ENCODE measurements at regions not wholly inside any gene's neighbourhood (a gene's known extent, or its start where the extent isn't known, plus 50 kb on each side); places are given as distances from the start of the nearest gene placed in this dataset.

DNA sequence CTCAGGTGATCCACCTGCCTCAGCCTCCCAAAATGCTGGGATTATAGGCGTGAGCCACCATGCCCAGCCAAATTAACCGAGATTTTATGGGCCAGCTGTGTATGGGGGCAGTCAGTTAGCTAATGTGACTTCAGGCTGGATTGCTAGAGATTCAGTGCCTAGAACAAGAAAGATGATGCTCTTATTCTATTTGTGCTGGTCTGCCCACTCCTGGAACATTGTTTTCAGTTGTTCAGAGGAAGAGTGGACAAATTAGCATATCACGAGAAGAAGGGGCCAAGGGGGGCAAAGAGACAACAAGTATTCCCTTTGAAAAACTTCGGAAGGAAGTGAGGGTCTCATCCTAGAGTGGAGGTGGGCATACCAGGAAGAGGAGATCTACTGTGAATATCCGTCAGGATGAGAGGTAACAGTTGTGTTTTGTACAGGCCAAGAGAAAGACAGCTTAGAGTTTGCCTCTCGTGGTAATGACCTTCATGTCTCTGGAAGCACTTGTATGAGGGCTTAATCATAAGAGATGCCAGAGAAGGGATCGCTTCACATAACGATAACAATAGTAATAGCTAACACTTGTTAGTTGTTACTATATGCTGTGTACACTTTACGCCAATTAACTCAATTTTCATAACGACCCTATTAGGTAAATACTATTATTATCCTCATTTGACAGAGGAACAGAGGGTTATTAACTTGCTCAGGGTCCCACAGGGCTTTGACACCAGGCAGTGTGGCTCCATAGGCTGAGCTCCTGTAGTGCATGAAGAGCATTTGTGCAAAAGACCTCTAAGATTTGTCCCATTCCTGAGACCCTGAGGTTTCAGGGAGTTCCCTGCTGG, 138.3 kb downstream of the DDX1 start:
- TF ChIP-seq CTCF (tag by site-specific recombination; IDR thresholded peaks at IDR 0.05) (no peak), ZNF24 (tag by site-specific recombination; IDR thresholded peaks at IDR 0.05) (no peak), ZNF175 (tag by site-specific recombination; IDR thresholded peaks at IDR 0.05) (no peak), ZNF423 (tag by site-specific recombination; IDR thresholded peaks at IDR 0.05) (no peak), ZNF140 (tag by site-specific recombination; IDR thresholded peaks at IDR 0.05) (no peak)
- TF ChIP-seq, protein P1, sequence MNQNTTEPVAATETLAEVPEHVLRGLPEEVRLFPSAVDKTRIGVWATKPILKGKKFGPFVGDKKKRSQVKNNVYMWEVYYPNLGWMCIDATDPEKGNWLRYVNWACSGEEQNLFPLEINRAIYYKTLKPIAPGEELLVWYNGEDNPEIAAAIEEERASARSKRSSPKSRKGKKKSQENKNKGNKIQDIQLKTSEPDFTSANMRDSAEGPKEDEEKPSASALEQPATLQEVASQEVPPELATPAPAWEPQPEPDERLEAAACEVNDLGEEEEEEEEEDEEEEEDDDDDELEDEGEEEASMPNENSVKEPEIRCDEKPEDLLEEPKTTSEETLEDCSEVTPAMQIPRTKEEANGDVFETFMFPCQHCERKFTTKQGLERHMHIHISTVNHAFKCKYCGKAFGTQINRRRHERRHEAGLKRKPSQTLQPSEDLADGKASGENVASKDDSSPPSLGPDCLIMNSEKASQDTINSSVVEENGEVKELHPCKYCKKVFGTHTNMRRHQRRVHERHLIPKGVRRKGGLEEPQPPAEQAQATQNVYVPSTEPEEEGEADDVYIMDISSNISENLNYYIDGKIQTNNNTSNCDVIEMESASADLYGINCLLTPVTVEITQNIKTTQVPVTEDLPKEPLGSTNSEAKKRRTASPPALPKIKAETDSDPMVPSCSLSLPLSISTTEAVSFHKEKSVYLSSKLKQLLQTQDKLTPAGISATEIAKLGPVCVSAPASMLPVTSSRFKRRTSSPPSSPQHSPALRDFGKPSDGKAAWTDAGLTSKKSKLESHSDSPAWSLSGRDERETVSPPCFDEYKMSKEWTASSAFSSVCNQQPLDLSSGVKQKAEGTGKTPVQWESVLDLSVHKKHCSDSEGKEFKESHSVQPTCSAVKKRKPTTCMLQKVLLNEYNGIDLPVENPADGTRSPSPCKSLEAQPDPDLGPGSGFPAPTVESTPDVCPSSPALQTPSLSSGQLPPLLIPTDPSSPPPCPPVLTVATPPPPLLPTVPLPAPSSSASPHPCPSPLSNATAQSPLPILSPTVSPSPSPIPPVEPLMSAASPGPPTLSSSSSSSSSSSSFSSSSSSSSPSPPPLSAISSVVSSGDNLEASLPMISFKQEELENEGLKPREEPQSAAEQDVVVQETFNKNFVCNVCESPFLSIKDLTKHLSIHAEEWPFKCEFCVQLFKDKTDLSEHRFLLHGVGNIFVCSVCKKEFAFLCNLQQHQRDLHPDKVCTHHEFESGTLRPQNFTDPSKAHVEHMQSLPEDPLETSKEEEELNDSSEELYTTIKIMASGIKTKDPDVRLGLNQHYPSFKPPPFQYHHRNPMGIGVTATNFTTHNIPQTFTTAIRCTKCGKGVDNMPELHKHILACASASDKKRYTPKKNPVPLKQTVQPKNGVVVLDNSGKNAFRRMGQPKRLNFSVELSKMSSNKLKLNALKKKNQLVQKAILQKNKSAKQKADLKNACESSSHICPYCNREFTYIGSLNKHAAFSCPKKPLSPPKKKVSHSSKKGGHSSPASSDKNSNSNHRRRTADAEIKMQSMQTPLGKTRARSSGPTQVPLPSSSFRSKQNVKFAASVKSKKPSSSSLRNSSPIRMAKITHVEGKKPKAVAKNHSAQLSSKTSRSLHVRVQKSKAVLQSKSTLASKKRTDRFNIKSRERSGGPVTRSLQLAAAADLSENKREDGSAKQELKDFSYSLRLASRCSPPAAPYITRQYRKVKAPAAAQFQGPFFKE (tag by site-specific recombination; IDR thresholded peaks at IDR 0.05; ENCODE audit: borderline replicate concordance) = no peak
